Hepatocyte (in vitro differentiated cells): ENCODE measurements at regions not wholly inside any gene's neighbourhood (a gene's known extent, or its start where the extent isn't known, plus 50 kb on each side); places are given as distances from the start of the nearest gene placed in this dataset.

ENCODE experiments used
- DNase-seq: peaks from one replicate; pipeline ENCODE4 v3.0.0-alpha.2; 2016; ENCODE audit warnings: low spot score
- H2AFZ ChIP-seq: fragments of 200-600 bp; sonication (generic); 2 replicates; pipeline ENCODE4 v1.6.0; 2016; ENCODE audit warnings: antibody characterized with exemption, mild to moderate bottlenecking
- H3K27ac ChIP-seq: fragments of 200-600 bp; sonication (generic); 2 replicates; pipeline ENCODE4 v1.5.1; 2016; ENCODE audit warnings: mild to moderate bottlenecking
- H3K27me3 ChIP-seq: fragments of 200-600 bp; sonication (generic); 2 replicates; pipeline ENCODE4 v1.6.1; 2016
- H3K36me3 ChIP-seq: fragments of 200-600 bp; sonication (generic); replicated peaks from 2 replicates; pipeline ENCODE4 v1.5.1; 2016; ENCODE audit warnings: low read depth; ENCODE audit not compliant: insufficient read depth
- H3K4me1 ChIP-seq: fragments of 200-600 bp; sonication (generic); 2 replicates; pipeline ENCODE4 v1.5.1; 2016; ENCODE audit warnings: mild to moderate bottlenecking, moderate library complexity; ENCODE audit not compliant: insufficient read depth
- H3K4me2 ChIP-seq: fragments of 200-600 bp; sonication (generic); 2 replicates; pipeline ENCODE4 v1.6.0; 2016
- H3K4me3 ChIP-seq: fragments of 200-600 bp; sonication (generic); 2 replicates; pipeline ENCODE4 v1.5.1; 2016; ENCODE audit warnings: mild to moderate bottlenecking
- H3K79me2 ChIP-seq: fragments of 200-600 bp; sonication (generic); 2 replicates; pipeline ENCODE4 v1.6.0; 2017; ENCODE audit warnings: mild to moderate bottlenecking
- H3K9me2 ChIP-seq: fragments of 200-600 bp; sonication (generic); replicated peaks from 2 replicates; pipeline ENCODE4 v1.6.0; 2017; ENCODE audit warnings: mild to moderate bottlenecking; ENCODE audit not compliant: insufficient read depth
- H3K9me3 ChIP-seq: fragments of 200-600 bp; sonication (generic); 2 replicates; pipeline ENCODE4 v1.5.1; 2016; ENCODE audit warnings: low read depth, mild to moderate bottlenecking
- H4K20me1 ChIP-seq: fragments of 200-600 bp; sonication (generic); 2 replicates; pipeline ENCODE4 v1.6.0; 2016; ENCODE audit warnings: mild to moderate bottlenecking; ENCODE audit not compliant: insufficient read depth, poor library complexity, severe bottlenecking
- EZH2 ChIP-seq: fragments of 200-600 bp; sonication (generic); IDR thresholded peaks from 2 replicates; pipeline ENCODE4 v1.6.1; 2016; ENCODE audit warnings: antibody characterized with exemption, mild to moderate bottlenecking, borderline replicate concordance
- EZH2phosphoT487 ChIP-seq: fragments of 200-600 bp; sonication (generic); IDR thresholded peaks from one replicate; pipeline ENCODE4 v1.6.1; 2018; ENCODE audit warnings: antibody characterized with exemption, mild to moderate bottlenecking, low read depth, moderate library complexity; ENCODE audit not compliant: unreplicated experiment, severe bottlenecking
- WGBS: methylation state at CpG from one replicate; pipeline ENCODE4 v1.1.6; 2016; ENCODE audit warnings: low lambda C conversion rate; ENCODE audit errors: missing lambda C conversion rate; 5-methylcytosine and 5-hydroxymethylcytosine counted together
- TF ChIP-seq, protein P1 (sequence below): fragments of 200-600 bp; sonication (generic); IDR thresholded peaks from 2 replicates; pipeline ENCODE4 v1.5.1; 2016; ENCODE audit warnings: antibody characterized with exemption, mild to moderate bottlenecking; ENCODE audit not compliant: poor library complexity

DNA sequence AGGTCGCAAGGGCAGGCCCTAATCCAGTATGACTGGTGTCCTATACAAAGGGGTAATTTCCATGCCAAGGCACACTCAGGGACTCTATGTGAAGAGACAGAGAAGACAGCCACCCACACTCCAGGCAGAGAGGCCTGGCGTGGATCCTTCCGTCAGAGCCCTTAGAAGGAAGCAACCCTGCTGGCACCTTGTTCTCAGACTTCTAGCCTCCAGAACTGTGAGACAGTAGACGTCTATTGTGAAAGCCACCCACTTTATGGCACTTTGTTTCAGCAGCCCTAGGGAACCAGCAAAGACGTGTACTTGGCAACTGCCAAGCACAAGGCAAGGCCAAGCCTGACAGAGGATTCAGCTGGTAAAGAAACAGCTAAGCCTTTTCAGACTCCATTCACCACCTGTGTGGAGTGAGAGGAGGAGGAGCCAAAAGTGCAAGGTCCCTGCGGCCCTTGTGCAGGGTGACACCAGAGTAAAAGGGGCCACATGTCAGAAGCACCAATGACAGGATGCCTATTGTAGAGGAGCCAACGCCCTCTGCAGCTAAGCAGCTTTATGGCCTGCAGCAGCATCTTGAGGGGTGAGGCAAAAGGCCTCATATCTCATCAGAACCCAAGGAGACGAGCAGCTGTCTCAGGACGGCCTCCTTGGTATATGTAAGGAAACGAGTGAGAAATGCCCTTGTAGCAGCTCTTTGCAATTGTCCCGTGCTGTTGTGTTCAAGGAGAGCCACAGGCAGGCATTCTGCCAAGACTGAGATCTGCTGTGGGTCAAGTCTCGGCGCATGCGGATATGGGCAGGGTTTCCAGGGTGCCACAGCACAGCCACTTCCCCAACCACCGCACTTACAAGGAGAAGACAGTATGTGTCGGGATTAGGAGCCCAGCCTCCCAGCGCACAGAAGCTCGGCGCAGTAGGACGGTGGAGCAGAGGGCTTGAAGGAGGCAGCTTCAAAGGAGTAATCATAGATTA is 121.5 kb upstream of the LIPC start:
- TF ChIP-seq, protein P1, sequence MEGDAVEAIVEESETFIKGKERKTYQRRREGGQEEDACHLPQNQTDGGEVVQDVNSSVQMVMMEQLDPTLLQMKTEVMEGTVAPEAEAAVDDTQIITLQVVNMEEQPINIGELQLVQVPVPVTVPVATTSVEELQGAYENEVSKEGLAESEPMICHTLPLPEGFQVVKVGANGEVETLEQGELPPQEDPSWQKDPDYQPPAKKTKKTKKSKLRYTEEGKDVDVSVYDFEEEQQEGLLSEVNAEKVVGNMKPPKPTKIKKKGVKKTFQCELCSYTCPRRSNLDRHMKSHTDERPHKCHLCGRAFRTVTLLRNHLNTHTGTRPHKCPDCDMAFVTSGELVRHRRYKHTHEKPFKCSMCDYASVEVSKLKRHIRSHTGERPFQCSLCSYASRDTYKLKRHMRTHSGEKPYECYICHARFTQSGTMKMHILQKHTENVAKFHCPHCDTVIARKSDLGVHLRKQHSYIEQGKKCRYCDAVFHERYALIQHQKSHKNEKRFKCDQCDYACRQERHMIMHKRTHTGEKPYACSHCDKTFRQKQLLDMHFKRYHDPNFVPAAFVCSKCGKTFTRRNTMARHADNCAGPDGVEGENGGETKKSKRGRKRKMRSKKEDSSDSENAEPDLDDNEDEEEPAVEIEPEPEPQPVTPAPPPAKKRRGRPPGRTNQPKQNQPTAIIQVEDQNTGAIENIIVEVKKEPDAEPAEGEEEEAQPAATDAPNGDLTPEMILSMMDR: no peak
- TF ChIP-seq EZH2: no peak
- no peak for TF ChIP-seq EZH2phosphoT487
- DNase-seq: no peak
- H3K4me2 ChIP-seq: no peak overlapping the region
- no peaks in the 10 kb centered on the region for H3K79me2 ChIP-seq
- H4K20me1 ChIP-seq: no peaks in the 10 kb centered on the region
- H3K36me3 ChIP-seq: no peaks in the 10 kb centered on the region
- no peak overlapping the region for H2AFZ ChIP-seq
- no peaks in the 10 kb centered on the region for H3K27me3 ChIP-seq
- H3K9me3 ChIP-seq: no peaks in the 10 kb centered on the region
- no peaks in the 10 kb centered on the region for H3K9me2 ChIP-seq
- H3K4me3 ChIP-seq: no peak overlapping the region
- no peak overlapping the region for H3K27ac ChIP-seq
- WGBS: 95% methylated on average over 20 of the region's 20 CpGs
- peaks cover 5% of the 10 kb centered on the region for H3K4me1 ChIP-seq

DNA sequence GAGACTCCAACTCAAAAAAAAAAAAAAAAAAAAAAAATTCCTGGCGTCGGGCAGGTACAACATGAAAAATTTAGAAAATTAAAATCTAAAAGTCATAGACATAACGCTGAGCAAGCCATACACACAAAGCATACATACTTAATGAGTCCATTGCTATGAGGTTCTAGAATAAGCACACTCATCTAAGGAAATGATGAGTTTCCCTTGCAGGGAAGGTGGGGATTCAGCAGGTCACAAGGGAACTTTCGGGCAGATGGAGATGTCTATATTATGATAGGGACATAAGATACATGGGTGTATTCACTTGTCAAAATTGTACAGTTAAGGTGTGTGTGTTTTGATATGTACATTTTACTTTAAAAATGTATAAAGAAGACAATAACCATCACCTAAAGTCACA is 120.2 kb upstream of the LIPC start:
- Histone ChIP-seq H3K27me3 (no peaks in the 10 kb centered on the region), H3K9me2 (no peaks in the 10 kb centered on the region), H2AFZ (no peak overlapping the region), H3K79me2 (no peaks in the 10 kb centered on the region), H3K36me3 (no peaks in the 10 kb centered on the region), H3K4me3 (no peak overlapping the region), H3K4me2 (no peak overlapping the region), H3K9me3 (no peaks in the 10 kb centered on the region), H3K27ac (no peak overlapping the region), H4K20me1 (no peaks in the 10 kb centered on the region), H3K4me1 (peaks cover 5% of the 10 kb centered on the region)
- 98% methylated on average over 4 of the region's 4 CpGs for WGBS
- no peak for DNase-seq
- TF ChIP-seq, protein P1: no peak
- TF ChIP-seq EZH2phosphoT487 (no peak), EZH2 (no peak)

DNA sequence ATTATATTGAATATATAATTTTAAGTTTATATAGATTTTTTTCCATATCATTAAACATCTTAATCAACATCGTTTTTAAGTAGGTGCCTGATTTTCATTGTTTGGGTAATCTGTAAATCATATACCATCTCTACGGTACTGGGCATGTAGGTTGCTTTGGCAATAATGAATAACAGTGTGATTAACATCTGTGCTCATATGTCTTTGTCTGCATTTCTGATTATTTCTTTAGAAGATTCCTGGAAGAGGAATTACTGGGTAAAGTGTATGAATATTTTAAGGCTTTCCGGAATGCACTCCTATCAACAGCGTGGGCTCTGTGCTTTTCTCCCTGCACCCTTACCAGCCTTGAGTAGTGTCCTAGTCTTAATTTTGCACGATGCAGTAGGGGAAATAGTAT is 119.8 kb upstream of the LIPC start:
- H3K36me3 ChIP-seq: no peaks in the 10 kb centered on the region
- H3K27ac ChIP-seq: no peak overlapping the region
- TF ChIP-seq EZH2 (no peak), EZH2phosphoT487 (no peak)
- TF ChIP-seq, protein P1: no peak
- H4K20me1 ChIP-seq: no peaks in the 10 kb centered on the region
- H3K27me3 ChIP-seq: no peaks in the 10 kb centered on the region
- DNase-seq: no peak
- H3K4me1 ChIP-seq: peaks cover 3% of the 10 kb centered on the region
- H3K4me3 ChIP-seq: no peak overlapping the region
- no peaks in the 10 kb centered on the region for H3K79me2 ChIP-seq
- no peak overlapping the region for H3K4me2 ChIP-seq
- H2AFZ ChIP-seq: no peak overlapping the region
- H3K9me2 ChIP-seq: no peaks in the 10 kb centered on the region
- 87% methylated on average over 5 of the region's 5 CpGs for WGBS
- no peaks in the 10 kb centered on the region for H3K9me3 ChIP-seq
